Skeletal muscle satellite cell (primary cell): ENCODE measurements at regions not wholly inside any gene's neighbourhood (a gene's known extent, or its start where the extent isn't known, plus 50 kb on each side); places are given as distances from the start of the nearest gene placed in this dataset.

ENCODE experiments used
- H3K27me3 ChIP-seq: 2 replicates; pipeline ENCODE4 v1.7.0; 2013; ENCODE audit warnings: low read length; ENCODE audit not compliant: control insufficient read depth, insufficient read depth
- H3K36me3 ChIP-seq: 2 replicates; pipeline ENCODE4 v1.7.0; 2013; ENCODE audit warnings: mild to moderate bottlenecking, control low read depth, low read length; ENCODE audit not compliant: insufficient read depth
- H3K4me1 ChIP-seq: 2 replicates; pipeline ENCODE4 v1.7.0; 2013; ENCODE audit warnings: low read length; ENCODE audit not compliant: control insufficient read depth, insufficient read depth
- H3K4me2 ChIP-seq: 2 replicates; pipeline ENCODE4 v1.7.0; 2013; ENCODE audit warnings: mild to moderate bottlenecking, low read length
- H3K4me3 ChIP-seq: 2 replicates; pipeline ENCODE4 v1.7.0; 2013; ENCODE audit warnings: low read length
- H3K9ac ChIP-seq: 2 replicates; pipeline ENCODE4 v1.7.0; 2013; ENCODE audit warnings: mild to moderate bottlenecking, low read depth, low read length, moderate library complexity
- H3K9me3 ChIP-seq: replicated peaks from 2 replicates; pipeline ENCODE4 v1.7.0; 2013; ENCODE audit warnings: mild to moderate bottlenecking, control low read depth, low read length

- H3K4me1 ChIP-seq: no peaks in the 10 kb centered on the region
- H3K4me2 ChIP-seq: no peak overlapping the region
- H3K4me3 ChIP-seq: no peak overlapping the region
- H3K9me3 ChIP-seq: no peaks in the 10 kb centered on the region
- no peaks in the 10 kb centered on the region for H3K27me3 ChIP-seq
- no peaks in the 10 kb centered on the region for H3K36me3 ChIP-seq
- no peak overlapping the region for H3K9ac ChIP-seq
These were observed 313.6 kb downstream of the TBC1D32 start for GRCh38 chr6:121020656-121021055.

- Histone ChIP-seq H3K27me3 (no peaks in the 10 kb centered on the region), H3K4me1 (peaks cover 3% of the 10 kb centered on the region), H3K9me3 (no peaks in the 10 kb centered on the region), H3K9ac (no peak overlapping the region), H3K4me2 (no peak overlapping the region), H3K36me3 (no peaks in the 10 kb centered on the region), H3K4me3 (no peak overlapping the region)
These were observed 325.7 kb downstream of the TBC1D32 start for GRCh38 chr6:121008553-121008952.

GRCh38 chr6:121006024-121006423 lies 328.3 kb downstream of the TBC1D32 start:
- Histone ChIP-seq H3K9me3 (no peaks in the 10 kb centered on the region), H3K27me3 (no peaks in the 10 kb centered on the region), H3K9ac (no peak overlapping the region), H3K36me3 (no peaks in the 10 kb centered on the region), H3K4me2 (no peak overlapping the region), H3K4me1 (peaks cover 3% of the 10 kb centered on the region), H3K4me3 (no peak overlapping the region)

GRCh38 chr6:121000381-121000780 lies 333.9 kb downstream of the TBC1D32 start:
- no peak overlapping the region for H3K4me2 ChIP-seq
- no peak overlapping the region for H3K9ac ChIP-seq
- H3K9me3 ChIP-seq: no peaks in the 10 kb centered on the region
- no peaks in the 10 kb centered on the region for H3K27me3 ChIP-seq
- H3K4me3 ChIP-seq: no peak overlapping the region
- no peaks in the 10 kb centered on the region for H3K4me1 ChIP-seq
- no peaks in the 10 kb centered on the region for H3K36me3 ChIP-seq

- Histone ChIP-seq H3K4me1 (no peaks in the 10 kb centered on the region), H3K27me3 (no peaks in the 10 kb centered on the region), H3K4me3 (no peak overlapping the region), H3K9me3 (no peaks in the 10 kb centered on the region), H3K4me2 (no peak overlapping the region), H3K36me3 (no peaks in the 10 kb centered on the region), H3K9ac (no peak overlapping the region)
These were observed 337.9 kb downstream of the TBC1D32 start for GRCh38 chr6:120996340-120996739.

- no peak overlapping the region for H3K9ac ChIP-seq
- no peak overlapping the region for H3K4me2 ChIP-seq
- no peak overlapping the region for H3K4me3 ChIP-seq
- no peaks in the 10 kb centered on the region for H3K36me3 ChIP-seq
- no peaks in the 10 kb centered on the region for H3K27me3 ChIP-seq
- no peaks in the 10 kb centered on the region for H3K4me1 ChIP-seq
- H3K9me3 ChIP-seq: no peaks in the 10 kb centered on the region
These were observed 339.7 kb downstream of the TBC1D32 start for GRCh38 chr6:120994573-120994967.

- Histone ChIP-seq H3K9me3 (no peaks in the 10 kb centered on the region), H3K4me2 (no peak overlapping the region)
These were observed 340.2 kb downstream of the TBC1D32 start for GRCh38 chr6:120993929-120994572.

GRCh38 chr6:120992257-120992656 lies 342.0 kb downstream of the TBC1D32 start:
- H3K4me1 ChIP-seq: no peaks in the 10 kb centered on the region
- H3K9me3 ChIP-seq: no peaks in the 10 kb centered on the region
- no peak overlapping the region for H3K4me2 ChIP-seq
- H3K27me3 ChIP-seq: no peaks in the 10 kb centered on the region
- H3K4me3 ChIP-seq: no peak overlapping the region
- H3K9ac ChIP-seq: no peak overlapping the region
- H3K36me3 ChIP-seq: no peaks in the 10 kb centered on the region

More at GRCh38 chr6:120993929-120994572, 340.2 kb downstream of the TBC1D32 start:
- Histone ChIP-seq H3K4me3 (no peak overlapping the region), H3K36me3 (no peaks in the 10 kb centered on the region), H3K27me3 (no peaks in the 10 kb centered on the region), H3K9ac (no peak overlapping the region), H3K4me1 (no peaks in the 10 kb centered on the region)

GRCh38 chr6:120990866-120991265 lies 343.4 kb downstream of the TBC1D32 start:
- no peaks in the 10 kb centered on the region for H3K4me1 ChIP-seq
- H3K36me3 ChIP-seq: no peaks in the 10 kb centered on the region

GRCh38 chr6:120981835-120982234 lies 352.4 kb downstream of the TBC1D32 start:
- no peaks in the 10 kb centered on the region for H3K36me3 ChIP-seq
- no peak overlapping the region for H3K4me3 ChIP-seq
- H3K9ac ChIP-seq: no peak overlapping the region
- no peaks in the 10 kb centered on the region for H3K4me1 ChIP-seq
- H3K4me2 ChIP-seq: no peak overlapping the region
- H3K27me3 ChIP-seq: no peaks in the 10 kb centered on the region
- H3K9me3 ChIP-seq: no peaks in the 10 kb centered on the region

More at GRCh38 chr6:120990866-120991265, 343.4 kb downstream of the TBC1D32 start:
- Histone ChIP-seq H3K9ac (no peak overlapping the region), H3K4me3 (no peak overlapping the region), H3K27me3 (no peaks in the 10 kb centered on the region), H3K9me3 (no peaks in the 10 kb centered on the region), H3K4me2 (no peak overlapping the region)

GRCh38 chr6:120966321-120966720 lies 368.0 kb downstream of the TBC1D32 start:
- no peaks in the 10 kb centered on the region for H3K9me3 ChIP-seq

GRCh38 chr6:120965814-120966213 lies 368.5 kb downstream of the TBC1D32 start:
- Histone ChIP-seq H3K36me3 (no peaks in the 10 kb centered on the region), H3K9me3 (no peaks in the 10 kb centered on the region), H3K9ac (no peak overlapping the region), H3K4me1 (no peaks in the 10 kb centered on the region), H3K4me2 (no peak overlapping the region), H3K4me3 (no peak overlapping the region), H3K27me3 (no peaks in the 10 kb centered on the region)

More at GRCh38 chr6:120966321-120966720, 368.0 kb downstream of the TBC1D32 start:
- Histone ChIP-seq H3K9ac (no peak overlapping the region), H3K27me3 (no peaks in the 10 kb centered on the region), H3K4me2 (no peak overlapping the region), H3K36me3 (no peaks in the 10 kb centered on the region), H3K4me3 (no peak overlapping the region), H3K4me1 (no peaks in the 10 kb centered on the region)
